ENCODE measurements at regions not wholly inside any gene's neighbourhood (a gene's known extent, or its start where the extent isn't known, plus 50 kb on each side); places are given as distances from the start of the nearest gene placed in this dataset.
A peak's percentile ranks its signal among the peaks of the same experiment; 100 is the strongest.

- Histone ChIP-seq H3K9ac (ENCODE audit: extremely low read depth, insufficient read length, low read length) (no peak overlapping the region), H3K4ac (ENCODE audit: low read depth, low read length) (no peak overlapping the region), H3K18ac (ENCODE audit: insufficient read length, low read depth, low read length) (no peak overlapping the region), H2AFZ (ENCODE audit: low read length) (no peak overlapping the region), H3K56ac (ENCODE audit: insufficient read length, low read depth, low read length) (no peak overlapping the region), H2BK12ac (ENCODE audit: insufficient read length, low read depth, low read length) (no peak overlapping the region), H3K23ac (ENCODE audit: insufficient read length, low read depth, low read length) (no peak overlapping the region), H4K5ac (ENCODE audit: insufficient read length, low read depth, low read length) (no peak overlapping the region), H3K23me2 (ENCODE audit: insufficient read length, low read depth, low read length, poor library complexity, severe bottlenecking) (no peaks in the 10 kb centered on the region), H3K9me3 (ENCODE audit: control insufficient read depth, low read depth, low read length) (no peaks in the 10 kb centered on the region), H3K4me1 (ENCODE audit: insufficient read depth, low read length) (no peaks in the 10 kb centered on the region), H2BK120ac (ENCODE audit: low read depth, low read length, poor library complexity, severe bottlenecking) (no peak overlapping the region), H2BK20ac (ENCODE audit: low read depth, low read length, poor library complexity, severe bottlenecking) (no peak overlapping the region), H3T11ph (ENCODE audit: low read length) (no peak overlapping the region), H3K27me3 (ENCODE audit: insufficient read depth, low read length) (no peaks in the 10 kb centered on the region), H3K79me2 (ENCODE audit: insufficient read depth, low read length) (no peaks in the 10 kb centered on the region), H2BK15ac (ENCODE audit: low read depth, low read length) (no peak overlapping the region), H3K4me2 (ENCODE audit: insufficient read depth, insufficient read length, low read length) (no peak overlapping the region), H2BK5ac (ENCODE audit: insufficient read length, low read length) (no peak overlapping the region), H3K14ac (ENCODE audit: insufficient read depth, low read length) (no peak overlapping the region), H4K8ac (replicated peaks; ENCODE audit: insufficient read length, low read depth, low read length) (no peak overlapping the region), H4K20me1 (ENCODE audit: control insufficient read depth, insufficient read depth, insufficient read length) (no peaks in the 10 kb centered on the region), H3K79me1 (ENCODE audit: insufficient read depth, low read depth, low read length, poor library complexity, severe bottlenecking) (no peaks in the 10 kb centered on the region), H2AK5ac (ENCODE audit: insufficient read length, low read length) (no peak overlapping the region), H4K91ac (ENCODE audit: insufficient read length, low read depth, low read length) (no peak overlapping the region), H3K27ac (ENCODE audit: insufficient read length, low read depth, low read length) (no peak overlapping the region)
- Mint-ChIP-seq H3K36me3 (ENCODE audit: insufficient read depth in 1 of 3, low read depth in 3 of 3) (peaks cover 0 to 12% (median 5%) of the 10 kb centered on the region in 3 experiments; a peak in 3 of 7 replicates), H3K27ac (no peak overlapping the region), H3K9me3 (peaks cover 4 to 8% of the 10 kb centered on the region in 2 experiments; a peak in 2 of 5 replicates), H3K4me3 (no peak overlapping the region), H3K4me1 (peaks cover 8 to 15% of the 10 kb centered on the region in 2 experiments; a peak in 3 of 4 replicates), H3K27me3 (ENCODE audit: low read depth) (no peaks in the 10 kb centered on the region)
- WGBS (ENCODE audit: extremely low coverage, insufficient read length, low lambda C conversion rate): no CpG with 5 or more reads among the region's 11 CpGs
- peak; percentile 68 for DNase-seq
- TF ChIP-seq CTCF (conservative IDR thresholded peaks at IDR 0.05): peak; percentile 80
Observed at GRCh38 chr4:106502106-106502699, 133.6 kb upstream of the GIMD1 start.

Measured in H9 (cell line).